ENCODE measurements at regions not wholly inside any gene's neighbourhood (a gene's known extent, or its start where the extent isn't known, plus 50 kb on each side); places are given as distances from the start of the nearest gene placed in this dataset.

GRCh38 chr4:162282684-162283083 lies 118.9 kb upstream of the FSTL5 start:
- no peak for TF ChIP-seq POLR2A (IDR thresholded peaks at IDR 0.05)
- TF ChIP-seq, protein P1, sequence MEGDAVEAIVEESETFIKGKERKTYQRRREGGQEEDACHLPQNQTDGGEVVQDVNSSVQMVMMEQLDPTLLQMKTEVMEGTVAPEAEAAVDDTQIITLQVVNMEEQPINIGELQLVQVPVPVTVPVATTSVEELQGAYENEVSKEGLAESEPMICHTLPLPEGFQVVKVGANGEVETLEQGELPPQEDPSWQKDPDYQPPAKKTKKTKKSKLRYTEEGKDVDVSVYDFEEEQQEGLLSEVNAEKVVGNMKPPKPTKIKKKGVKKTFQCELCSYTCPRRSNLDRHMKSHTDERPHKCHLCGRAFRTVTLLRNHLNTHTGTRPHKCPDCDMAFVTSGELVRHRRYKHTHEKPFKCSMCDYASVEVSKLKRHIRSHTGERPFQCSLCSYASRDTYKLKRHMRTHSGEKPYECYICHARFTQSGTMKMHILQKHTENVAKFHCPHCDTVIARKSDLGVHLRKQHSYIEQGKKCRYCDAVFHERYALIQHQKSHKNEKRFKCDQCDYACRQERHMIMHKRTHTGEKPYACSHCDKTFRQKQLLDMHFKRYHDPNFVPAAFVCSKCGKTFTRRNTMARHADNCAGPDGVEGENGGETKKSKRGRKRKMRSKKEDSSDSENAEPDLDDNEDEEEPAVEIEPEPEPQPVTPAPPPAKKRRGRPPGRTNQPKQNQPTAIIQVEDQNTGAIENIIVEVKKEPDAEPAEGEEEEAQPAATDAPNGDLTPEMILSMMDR (IDR thresholded peaks at IDR 0.05), result no peak
